GM19395 (cell line): ENCODE measurements at regions not wholly inside any gene's neighbourhood (a gene's known extent, or its start where the extent isn't known, plus 50 kb on each side); places are given as distances from the start of the nearest gene placed in this dataset.

ENCODE experiments used
- ATAC-seq: cut with Tn5 transposase; IDR thresholded peaks from one replicate; pipeline ENCODE4 v1.9.1; 2021; ENCODE audit warnings: mild to moderate bottlenecking, moderate library complexity; ENCODE audit not compliant: unreplicated experiment

DNA sequence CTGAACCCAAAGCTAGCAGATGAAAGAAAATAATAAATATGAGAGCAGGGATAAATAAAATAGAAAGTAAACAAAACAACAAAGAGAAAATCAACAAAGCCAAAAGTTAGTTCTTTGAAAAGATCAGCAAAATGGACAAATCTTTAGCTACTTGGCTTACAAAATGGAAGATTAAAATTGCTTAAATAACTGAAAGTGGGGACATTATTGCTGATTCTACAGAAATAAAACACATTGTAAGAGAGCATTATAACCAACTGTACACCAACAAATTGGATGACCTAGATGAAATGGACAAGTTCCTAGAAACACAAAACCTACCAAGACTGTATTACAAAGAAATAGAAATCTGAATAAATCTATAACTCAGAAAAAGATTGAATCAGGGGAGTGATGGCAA lies 238.3 kb upstream of the C1orf87 start:
- ATAC-seq = no peak

DNA sequence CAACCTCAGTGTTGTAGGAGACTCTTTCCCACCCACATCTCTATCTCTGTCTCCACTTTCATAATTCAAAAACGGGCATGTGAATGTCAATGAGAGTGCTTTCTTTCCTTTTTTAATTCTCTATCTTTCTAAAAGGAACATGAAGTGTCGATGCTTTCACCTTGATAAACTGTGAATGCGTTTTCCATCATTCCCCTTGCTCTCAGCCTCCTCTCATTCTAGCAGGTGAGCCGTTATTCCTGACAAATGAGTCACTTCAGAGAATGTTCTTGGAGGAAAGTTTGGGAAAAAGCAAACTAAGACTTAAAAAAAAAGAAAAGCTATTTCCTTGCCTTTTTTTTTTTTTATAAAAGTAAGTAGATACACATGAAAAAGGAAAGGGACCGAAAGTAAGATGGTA lies 226.0 kb upstream of the C1orf87 start:
- ATAC-seq = no peak

DNA sequence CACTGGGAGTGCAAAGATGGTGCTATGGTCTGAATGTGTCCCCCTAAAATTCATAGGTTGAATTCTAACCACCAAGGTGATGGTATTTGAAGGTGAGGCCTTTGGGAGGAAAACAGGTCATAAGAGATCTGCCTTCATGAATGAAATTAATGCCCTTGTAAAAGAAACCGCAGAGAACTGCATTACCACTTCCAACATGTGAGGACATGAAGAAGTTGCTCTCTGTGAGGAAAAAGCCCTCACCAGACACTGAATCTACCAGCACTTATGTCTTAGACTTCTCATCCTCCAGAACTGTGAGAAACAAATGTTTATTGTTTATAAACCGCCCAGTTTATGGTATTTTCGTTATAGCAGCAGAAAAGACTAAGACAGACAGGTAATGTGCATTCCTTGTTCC lies 224.7 kb upstream of the C1orf87 start:
- ATAC-seq = no peak

DNA sequence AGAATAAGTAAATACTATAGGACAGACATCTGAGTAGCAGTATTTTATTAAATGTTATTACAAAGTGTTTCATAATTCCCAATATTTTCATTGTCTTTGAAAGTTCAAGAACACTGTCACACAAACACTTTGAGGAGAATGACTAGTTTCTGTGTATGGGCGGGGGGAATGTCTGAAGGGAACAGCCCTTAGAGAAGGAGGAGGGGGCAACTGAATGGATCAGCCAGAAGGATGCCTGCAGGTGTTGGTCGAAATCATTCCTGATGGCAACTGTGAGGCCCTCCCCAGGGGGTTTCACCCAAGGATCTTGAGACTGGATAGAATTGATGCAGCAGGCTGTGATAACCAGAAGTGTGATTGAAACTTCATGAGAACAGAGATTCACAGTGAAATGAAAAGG lies 223.2 kb upstream of the C1orf87 start:
- ATAC-seq = no peak

GRCh38 chr1:60292140-60292539 lies 218.6 kb upstream of the C1orf87 start:
- ATAC-seq = no peak

- no peak for ATAC-seq
Observed at GRCh38 chr1:60290393-60290792, 216.8 kb upstream of the C1orf87 start.

DNA sequence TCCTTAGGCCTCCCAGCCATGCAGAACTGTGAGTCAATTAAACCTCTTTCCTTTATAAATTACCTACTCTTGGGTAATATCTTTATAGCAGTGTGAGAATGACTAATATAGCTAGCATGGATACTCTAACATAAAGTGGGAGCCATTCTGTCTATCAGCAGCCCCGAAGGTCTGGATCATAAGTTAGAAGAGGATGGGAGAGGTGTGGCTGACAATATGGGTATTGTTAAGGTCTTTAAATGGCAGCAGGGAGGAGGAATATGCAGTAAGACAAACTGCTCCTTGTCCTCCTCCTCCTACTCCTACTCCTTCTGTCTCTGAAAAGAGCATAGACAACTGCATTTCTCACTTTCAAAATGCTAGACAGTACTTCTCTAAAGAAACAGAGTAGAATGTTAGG lies 214.0 kb upstream of the C1orf87 start:
- ATAC-seq = no peak

DNA sequence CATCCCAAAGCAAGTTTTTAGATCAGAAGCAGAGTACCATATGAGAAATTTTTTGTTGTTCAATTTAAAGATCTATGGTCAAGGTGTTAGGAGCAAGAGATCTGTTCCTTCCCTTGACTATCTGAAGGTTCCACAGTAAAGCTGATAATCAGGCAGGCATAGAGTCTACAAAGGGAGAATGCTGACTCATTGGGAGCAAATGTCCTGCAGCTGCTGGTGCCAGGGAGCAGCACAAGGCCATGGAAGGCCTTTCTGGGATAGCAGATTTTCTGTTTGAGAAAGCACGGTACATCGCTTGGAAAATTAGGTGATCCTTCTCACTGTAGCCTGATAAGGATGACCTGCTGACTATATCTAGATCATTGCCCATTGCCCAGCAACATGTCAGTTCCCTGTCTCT lies 210.1 kb upstream of the C1orf87 start:
- ATAC-seq = no peak

DNA sequence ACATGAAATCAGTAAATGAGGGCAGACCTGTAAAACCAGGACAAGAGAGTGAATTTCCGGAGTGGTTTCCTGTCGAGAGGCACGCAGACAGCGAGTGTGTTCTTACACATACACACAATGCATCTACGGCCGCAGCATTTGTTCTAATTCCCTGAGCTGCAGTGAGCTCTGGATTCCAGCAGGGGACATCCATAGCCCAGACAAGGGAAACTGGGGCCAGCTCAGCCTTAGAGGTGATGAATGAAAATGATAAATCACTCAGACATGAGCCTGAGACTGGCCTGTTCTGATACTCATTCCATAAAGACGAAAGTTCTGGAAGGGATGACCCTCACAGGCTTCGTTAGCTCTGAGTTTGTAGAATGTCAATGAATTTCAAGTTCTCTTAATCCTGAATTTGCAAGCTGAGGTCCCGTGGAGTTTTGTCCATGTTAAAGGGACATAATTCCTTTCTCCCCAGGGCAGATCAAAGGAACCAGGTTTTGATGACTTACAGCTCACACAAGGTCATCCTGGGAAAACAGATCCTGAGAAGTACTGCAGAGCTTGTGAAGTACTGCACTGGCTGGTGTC lies 207.9 kb upstream of the C1orf87 start:
- ATAC-seq = peak; percentile 95

DNA sequence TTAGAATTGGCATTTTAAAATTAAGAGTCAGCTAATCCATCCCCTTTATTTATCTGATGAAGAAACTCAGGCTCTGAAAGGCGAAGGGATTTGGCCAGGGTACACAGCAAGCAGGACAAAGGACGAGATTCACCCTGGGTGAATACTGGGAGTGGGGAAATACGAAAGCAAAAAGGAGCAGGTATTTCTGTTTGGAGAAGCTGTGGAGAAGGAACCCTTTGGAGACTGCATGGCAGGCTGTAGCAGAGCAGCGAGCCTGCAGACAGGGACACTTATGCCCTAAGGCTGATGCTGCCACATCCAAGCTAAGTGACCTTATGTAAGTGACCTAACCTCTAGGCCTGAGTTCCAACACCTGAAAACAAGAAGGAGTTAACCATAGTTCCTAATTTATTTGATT lies 207.2 kb upstream of the C1orf87 start:
- ATAC-seq = peak; percentile 10

- no peak for ATAC-seq
Observed at GRCh38 chr1:60280256-60280655, 206.7 kb upstream of the C1orf87 start.

GRCh38 chr1:60279798-60280197 lies 206.2 kb upstream of the C1orf87 start:
- ATAC-seq = no peak

DNA sequence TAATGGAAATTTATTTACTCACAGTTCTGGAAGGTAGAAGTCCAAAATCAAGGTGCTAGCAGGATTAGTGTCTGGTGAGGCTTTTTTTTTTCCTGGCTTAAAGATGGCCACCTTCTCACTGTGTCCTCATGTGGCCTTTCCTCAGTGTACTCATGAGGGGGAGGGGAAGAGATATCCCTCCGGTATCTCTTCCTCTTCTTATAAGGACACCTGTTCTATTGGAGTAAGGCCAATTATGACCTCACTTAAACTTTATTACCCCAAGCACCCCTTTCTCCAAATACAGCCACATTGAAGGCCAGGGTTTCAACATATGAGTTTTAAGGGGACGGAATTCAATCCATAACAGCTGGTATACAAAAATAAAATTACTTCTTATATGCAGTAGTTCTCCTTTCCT lies 203.7 kb upstream of the C1orf87 start:
- ATAC-seq = no peak

GRCh38 chr1:60274422-60275290 lies 201.1 kb upstream of the C1orf87 start:
- no peak for ATAC-seq

- no peak for ATAC-seq
Observed at GRCh38 chr1:60273185-60273584, 199.6 kb upstream of the C1orf87 start.

DNA sequence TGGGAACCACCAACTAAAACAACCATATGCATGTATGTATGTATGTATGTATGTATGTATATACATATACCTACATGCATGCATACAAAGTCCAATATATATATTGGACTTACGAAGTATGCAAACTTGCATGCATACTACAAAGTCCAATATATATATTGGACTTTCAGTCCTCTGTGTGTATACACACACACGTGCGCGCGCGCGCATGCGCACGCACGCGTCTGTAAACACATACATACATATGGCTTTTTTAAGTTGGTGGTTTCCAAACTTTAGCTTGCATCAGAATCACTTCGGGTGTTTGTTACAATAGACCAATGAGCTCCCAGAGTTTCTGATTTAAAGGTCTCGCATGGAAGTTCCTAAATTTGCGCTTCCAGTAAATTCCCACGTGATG lies 197.5 kb upstream of the C1orf87 start:
- ATAC-seq = no peak

GRCh38 chr1:60268451-60268850 lies 194.9 kb upstream of the C1orf87 start:
- no peak for ATAC-seq

- ATAC-seq = no peak
Observed at GRCh38 chr1:60265560-60266535, 192.3 kb upstream of the C1orf87 start.

- ATAC-seq = no peak
Observed at GRCh38 chr1:60262701-60263100, 189.1 kb upstream of the C1orf87 start.

- no peak for ATAC-seq
Observed at GRCh38 chr1:60257531-60257930, 184.0 kb upstream of the C1orf87 start.

DNA sequence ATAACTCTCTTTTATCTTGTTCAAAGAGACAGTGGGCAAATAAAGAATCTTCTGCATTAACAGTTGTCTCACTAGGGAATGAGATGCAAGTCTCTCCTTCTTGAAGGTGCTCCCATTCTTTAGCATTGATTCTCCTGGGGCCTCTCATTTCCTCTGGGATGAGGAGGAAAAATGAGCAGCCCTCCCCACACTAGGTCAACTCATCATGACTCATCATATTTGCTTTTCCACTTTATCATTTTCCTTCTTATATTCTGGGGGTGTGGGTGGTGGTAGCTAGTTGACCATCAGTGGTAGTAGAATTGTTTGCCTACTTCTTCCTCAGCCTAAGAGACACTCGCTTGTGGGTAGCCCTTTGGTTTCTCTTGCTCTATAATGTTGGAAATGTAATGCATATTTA lies 182.0 kb upstream of the C1orf87 start:
- ATAC-seq = no peak
